NT2/D1 (cell line): ENCODE measurements at regions not wholly inside any gene's neighbourhood (a gene's known extent, or its start where the extent isn't known, plus 50 kb on each side); places are given as distances from the start of the nearest gene placed in this dataset.

Source experiments
- DNase-seq: peaks from one replicate; pipeline ENCODE4 v3.0.0-alpha.2; 2011; ENCODE audit warnings: low read depth, low spot score
- H3K27me3 ChIP-seq: 2 replicates; pipeline ENCODE4 v1.6.0; 2011; ENCODE audit warnings: mild to moderate bottlenecking; ENCODE audit not compliant: insufficient read length, insufficient read depth
- H3K36me3 ChIP-seq: 2 replicates; pipeline ENCODE4 v1.6.1; 2011; ENCODE audit warnings: mild to moderate bottlenecking, low read length, mixed read lengths; ENCODE audit not compliant: insufficient read depth, insufficient read length
- H3K4me1 ChIP-seq: 2 replicates; pipeline ENCODE4 v1.5.1; 2011; ENCODE audit not compliant: insufficient read depth, insufficient read length
- H3K4me3 ChIP-seq: 2 replicates; pipeline ENCODE4 v1.5.1; 2011; ENCODE audit warnings: low read depth; ENCODE audit not compliant: insufficient read length
- H3K9ac ChIP-seq: 2 replicates; pipeline ENCODE4 v1.6.0; 2011; ENCODE audit warnings: low read depth; ENCODE audit not compliant: insufficient read length
- H3K9me3 ChIP-seq: 2 replicates; pipeline ENCODE4 v1.5.1; 2011; ENCODE audit warnings: mild to moderate bottlenecking, low read length; ENCODE audit not compliant: insufficient read depth
- SUZ12 ChIP-seq: IDR thresholded peaks from 2 replicates; pipeline ENCODE4 v1.6.1; 2011; ENCODE audit not compliant: insufficient read length, insufficient read depth; ENCODE audit errors: extremely low read depth
- YY1 ChIP-seq: IDR thresholded peaks from 2 replicates; pipeline ENCODE4 v1.6.1; 2011; ENCODE audit not compliant: insufficient read length, insufficient read depth
- ZNF274 ChIP-seq: IDR thresholded peaks from 2 replicates; pipeline ENCODE4 v1.6.1; 2011; ENCODE audit warnings: mild to moderate bottlenecking, low read depth, low read length

DNA sequence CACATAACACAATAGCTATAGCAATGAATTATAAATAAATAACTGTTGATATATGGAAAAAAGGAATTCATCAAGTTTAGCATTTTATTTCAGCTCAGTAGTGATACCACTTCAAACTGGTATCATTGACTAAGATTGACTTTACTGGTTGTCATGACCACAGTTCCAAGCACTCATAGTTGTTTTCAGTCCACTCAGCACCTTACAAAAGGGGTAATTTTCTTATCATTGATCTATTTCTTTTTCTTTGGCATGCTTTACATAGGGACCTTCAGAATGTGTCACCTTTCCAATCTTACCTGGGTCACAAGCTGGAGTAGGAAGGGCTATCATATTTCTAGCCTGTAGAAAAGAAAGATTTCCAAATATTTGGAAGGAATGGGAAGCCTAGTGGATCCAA is 275.5 kb upstream of the TMEM229A start:
- Histone ChIP-seq H3K4me1 (no peaks in the 10 kb centered on the region), H3K9ac (no peak overlapping the region), H3K9me3 (no peaks in the 10 kb centered on the region), H3K4me3 (no peak overlapping the region), H3K36me3 (no peaks in the 10 kb centered on the region), H3K27me3 (no peaks in the 10 kb centered on the region)
- DNase-seq: no peak
- TF ChIP-seq SUZ12 (no peak), YY1 (no peak)

DNA sequence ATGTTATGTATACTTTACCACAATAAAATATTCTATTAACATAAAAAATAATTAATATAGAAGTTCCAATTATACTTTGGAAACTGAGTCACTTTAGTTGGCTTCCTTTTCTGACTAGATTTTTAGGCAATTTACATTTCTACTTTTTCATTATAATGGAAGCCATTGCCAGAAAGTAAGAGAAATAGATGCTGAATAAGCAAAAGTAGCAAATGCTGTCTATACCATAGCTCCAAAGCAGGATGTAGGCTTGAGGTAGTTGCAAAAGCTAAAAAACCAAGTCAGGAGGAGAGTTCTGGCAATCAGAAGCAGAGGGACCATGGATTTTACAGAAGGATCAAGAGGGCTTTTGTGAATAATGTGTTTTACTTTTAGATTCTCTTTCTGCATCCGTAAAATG is 262.4 kb upstream of the TMEM229A start:
- no peak overlapping the region for H3K4me3 ChIP-seq
- H3K9me3 ChIP-seq: peaks cover 3% of the 10 kb centered on the region; the same call in 1 of the 2 replicates
- TF ChIP-seq ZNF274 (no peak), SUZ12 (no peak), YY1 (no peak)
- H3K9ac ChIP-seq: no peak overlapping the region
- H3K36me3 ChIP-seq: no peaks in the 10 kb centered on the region
- H3K27me3 ChIP-seq: no peaks in the 10 kb centered on the region
- H3K4me1 ChIP-seq: no peaks in the 10 kb centered on the region
- DNase-seq: no peak

GRCh38 chr7:124284937-124285336 is 252.1 kb upstream of the TMEM229A start:
- Histone ChIP-seq H3K4me3 (no peak overlapping the region), H3K36me3 (no peaks in the 10 kb centered on the region), H3K27me3 (no peaks in the 10 kb centered on the region), H3K9ac (no peak overlapping the region), H3K4me1 (no peaks in the 10 kb centered on the region), H3K9me3 (no peaks in the 10 kb centered on the region)
- no peak for DNase-seq
- TF ChIP-seq YY1 (no peak), SUZ12 (no peak), ZNF274 (no peak)

- no peaks in the 10 kb centered on the region for H3K9me3 ChIP-seq
- DNase-seq: peak; percentile 35
- no peaks in the 10 kb centered on the region for H3K36me3 ChIP-seq
- H3K9ac ChIP-seq: no peak overlapping the region
- TF ChIP-seq YY1 (no peak), SUZ12 (no peak), ZNF274 (no peak)
- H3K4me1 ChIP-seq: no peaks in the 10 kb centered on the region
- no peaks in the 10 kb centered on the region for H3K27me3 ChIP-seq
- no peak overlapping the region for H3K4me3 ChIP-seq
Measured at GRCh38 chr7:124276005-124276622, 243.2 kb upstream of the TMEM229A start.

DNA sequence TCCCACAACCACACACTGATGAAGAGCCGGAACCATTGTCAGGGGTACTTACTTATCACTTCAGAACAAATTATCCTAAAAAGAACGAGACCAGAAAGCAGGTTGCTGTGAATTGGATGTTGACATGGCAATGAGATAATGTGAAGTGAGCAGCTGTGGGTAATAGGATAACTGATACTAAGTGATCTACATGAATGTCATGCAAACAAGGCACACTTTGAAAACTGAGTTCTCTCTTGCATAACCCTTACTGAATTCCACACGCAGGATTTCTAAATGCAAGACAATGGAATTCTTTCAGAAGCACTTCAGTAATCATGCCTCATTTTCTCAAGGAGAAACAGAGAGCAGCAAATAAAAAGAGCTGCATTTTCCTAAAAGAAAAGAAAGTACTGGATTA is 242.5 kb upstream of the TMEM229A start:
- no peaks in the 10 kb centered on the region for H3K36me3 ChIP-seq
- no peaks in the 10 kb centered on the region for H3K9me3 ChIP-seq
- H3K9ac ChIP-seq: no peak overlapping the region
- TF ChIP-seq SUZ12 (no peak), ZNF274 (no peak), YY1 (no peak)
- H3K4me1 ChIP-seq: no peaks in the 10 kb centered on the region
- no peak overlapping the region for H3K4me3 ChIP-seq
- peak; percentile 13 for DNase-seq
- no peaks in the 10 kb centered on the region for H3K27me3 ChIP-seq

DNA sequence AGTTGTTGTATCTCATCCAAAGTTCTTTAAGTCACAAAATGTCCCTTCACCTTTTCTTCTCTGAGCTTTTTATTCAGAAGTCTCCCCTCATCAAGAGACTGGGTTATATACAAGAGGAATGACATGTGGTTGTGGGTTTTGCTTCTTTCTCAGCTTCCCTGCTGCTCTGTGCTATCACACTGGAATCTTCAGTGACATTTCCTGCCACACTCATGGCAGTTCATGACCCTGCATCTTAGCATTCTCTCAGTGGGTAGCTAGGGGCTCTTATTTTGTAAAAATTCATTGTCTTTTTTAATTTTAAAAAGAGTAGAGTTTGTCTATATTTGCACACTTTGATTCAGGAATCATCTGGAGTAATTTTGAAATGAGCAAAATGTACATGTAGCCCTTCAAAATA is 236.9 kb upstream of the TMEM229A start:
- Histone ChIP-seq H3K27me3 (no peaks in the 10 kb centered on the region), H3K36me3 (no peaks in the 10 kb centered on the region), H3K9ac (no peak overlapping the region), H3K9me3 (no peaks in the 10 kb centered on the region), H3K4me3 (no peak overlapping the region), H3K4me1 (no peaks in the 10 kb centered on the region)
- no peak for TF ChIP-seq ZNF274
- no peak for TF ChIP-seq YY1
- TF ChIP-seq SUZ12: no peak
- no peak for DNase-seq

DNA sequence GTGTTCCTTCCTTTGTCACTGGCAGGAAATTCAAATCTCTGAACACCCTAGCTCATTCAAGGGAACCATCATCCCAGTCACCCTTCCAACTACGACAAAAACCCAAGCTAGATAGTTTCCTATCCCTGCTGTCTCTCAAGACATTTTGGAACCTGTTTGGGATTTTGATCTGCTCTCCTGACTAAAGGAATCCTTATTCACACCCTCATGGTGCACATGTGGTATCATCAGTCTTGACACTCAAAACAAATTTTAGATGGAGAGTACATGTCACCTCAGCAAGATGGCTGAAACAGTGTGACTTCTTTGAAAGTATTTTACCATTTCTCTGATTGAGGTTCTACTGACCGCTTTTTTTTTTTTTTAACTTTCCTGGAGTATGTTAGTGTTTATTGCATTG is 234.3 kb upstream of the TMEM229A start:
- Histone ChIP-seq H3K27me3 (no peaks in the 10 kb centered on the region), H3K4me3 (no peak overlapping the region), H3K36me3 (no peaks in the 10 kb centered on the region), H3K4me1 (peaks cover 2% of the 10 kb centered on the region), H3K9me3 (no peaks in the 10 kb centered on the region), H3K9ac (no peak overlapping the region)
- no peak for DNase-seq
- TF ChIP-seq ZNF274 (no peak), SUZ12 (no peak), YY1 (no peak)

DNA sequence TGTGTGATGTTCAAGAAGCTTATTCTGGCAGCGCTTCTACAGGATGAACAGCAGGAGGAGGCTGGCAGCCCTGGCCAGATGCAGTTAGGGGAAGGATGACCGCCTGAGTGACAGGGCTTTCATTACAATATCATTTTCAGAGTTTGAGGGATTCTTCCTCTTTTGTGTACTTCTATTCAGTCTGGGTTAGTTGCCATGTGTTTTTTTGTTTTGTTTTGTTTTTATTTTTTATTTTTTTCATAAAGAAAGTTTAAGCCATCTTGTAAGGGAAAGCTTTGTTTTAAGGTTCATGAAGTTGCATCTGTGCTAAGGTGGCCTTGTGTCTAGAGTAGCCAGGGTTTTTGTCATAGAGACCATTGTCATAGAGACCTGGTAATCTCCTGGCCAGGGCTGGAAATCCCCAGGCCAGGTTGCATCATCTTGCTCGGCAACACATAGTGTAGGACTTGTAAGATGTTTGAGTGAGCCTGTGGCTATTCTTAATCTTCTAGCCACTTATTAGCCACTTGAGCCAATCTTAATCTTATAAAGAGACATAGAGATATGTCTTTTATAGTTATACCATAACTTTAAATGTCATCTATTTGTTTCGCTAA is 230.5 kb upstream of the TMEM229A start:
- Histone ChIP-seq H3K9ac (no peak overlapping the region), H3K4me1 (peaks cover 2% of the 10 kb centered on the region), H3K36me3 (no peaks in the 10 kb centered on the region), H3K27me3 (no peaks in the 10 kb centered on the region), H3K4me3 (no peak overlapping the region), H3K9me3 (no peaks in the 10 kb centered on the region)
- no peak for TF ChIP-seq YY1
- no peak for TF ChIP-seq ZNF274
- TF ChIP-seq SUZ12: no peak
- no peak for DNase-seq
